GM19035 (cell line): ENCODE measurements at regions not wholly inside any gene's neighbourhood (a gene's known extent, or its start where the extent isn't known, plus 50 kb on each side); places are given as distances from the start of the nearest gene placed in this dataset.
"Not testable (repeated sequence)": the region's sequence is repeated elsewhere in the genome, so short reads cannot be mapped to it uniquely, and the experiment has no call there.

Source experiments
- ATAC-seq: cut with Tn5 transposase; IDR thresholded peaks from one replicate; pipeline ENCODE4 v1.9.1; 2021; ENCODE audit not compliant: unreplicated experiment

GRCh38 chr2:107094450-107094986 is 208.6 kb upstream of the ST6GAL2 start:
- no peak for ATAC-seq

GRCh38 chr2:107102176-107102575 is 216.2 kb upstream of the ST6GAL2 start:
- no peak for ATAC-seq

- ATAC-seq, result no peak
Measured at GRCh38 chr2:107107351-107107750, 221.4 kb upstream of the ST6GAL2 start.

- no peak for ATAC-seq
Measured at GRCh38 chr2:107108556-107108955, 222.6 kb upstream of the ST6GAL2 start.

GRCh38 chr2:107111623-107112022 is 225.7 kb upstream of the ST6GAL2 start:
- no peak for ATAC-seq

GRCh38 chr2:107112561-107112960 is 226.6 kb upstream of the ST6GAL2 start:
- ATAC-seq, result no peak

- no peak for ATAC-seq
Measured at GRCh38 chr2:107128381-107128780, 242.4 kb upstream of the ST6GAL2 start.

GRCh38 chr2:107132070-107132469 is 246.1 kb upstream of the ST6GAL2 start:
- peak; percentile 85 for ATAC-seq

- ATAC-seq, result no peak
Measured at GRCh38 chr2:107132746-107133145, 246.8 kb upstream of the ST6GAL2 start.

- ATAC-seq, result no peak
Measured at GRCh38 chr2:107133412-107133811, 247.4 kb upstream of the ST6GAL2 start.

GRCh38 chr2:107136733-107137132 is 250.8 kb upstream of the ST6GAL2 start:
- ATAC-seq, result no peak

GRCh38 chr2:107137706-107138105 is 251.7 kb upstream of the ST6GAL2 start:
- ATAC-seq, result no peak

- ATAC-seq, result no peak
Measured at GRCh38 chr2:107146181-107146580, 260.2 kb upstream of the ST6GAL2 start.

- ATAC-seq, result not testable (repeated sequence)
Measured at GRCh38 chr2:107146645-107147044, 260.7 kb upstream of the ST6GAL2 start.

- ATAC-seq, result no peak
Measured at GRCh38 chr2:107148055-107148454, 262.1 kb upstream of the ST6GAL2 start.

- no peak for ATAC-seq
Measured at GRCh38 chr2:107148496-107148895, 262.5 kb upstream of the ST6GAL2 start.

- no peak for ATAC-seq
Measured at GRCh38 chr2:107160640-107161239, 274.8 kb upstream of the ST6GAL2 start.

GRCh38 chr2:107168141-107168540 is 282.2 kb upstream of the ST6GAL2 start:
- ATAC-seq, result no peak

- no peak for ATAC-seq
Measured at GRCh38 chr2:107174171-107174570, 288.2 kb upstream of the ST6GAL2 start.

- ATAC-seq, result no peak
Measured at GRCh38 chr2:107182981-107183380, 297.0 kb upstream of the ST6GAL2 start.

- no peak for ATAC-seq
Measured at GRCh38 chr2:107187870-107188269, 301.9 kb upstream of the ST6GAL2 start.

- ATAC-seq, result no peak
Measured at GRCh38 chr2:107195631-107196030, 309.7 kb upstream of the ST6GAL2 start.
